Stimulated activated CD4-positive, alpha-beta T cell treated with anti-CD3 and anti-CD28 coated beads, Interleukin-1b, Interleukin-23, amount 100 ng/mL, for 24 hours (primary cell): ENCODE measurements at regions not wholly inside any gene's neighbourhood (a gene's known extent, or its start where the extent isn't known, plus 50 kb on each side); places are given as distances from the start of the nearest gene placed in this dataset.

Source experiments
- DNase-seq, 4 experiments: peaks; one replicate each; pipeline ENCODE4 v3.0.0-alpha.2; 2020; ENCODE audit warnings: low read depth in 4 of 4, low spot score in 1 of 4

- DNase-seq: no peak
Observed at GRCh38 chr13:44318161-44318560, 55.5 kb upstream of the SERP2 start.

- DNase-seq: no peak
Observed at GRCh38 chr13:44320611-44321010, 53.0 kb upstream of the SERP2 start.

GRCh38 chr13:44321961-44322360, 51.7 kb upstream of the SERP2 start:
- no peak for DNase-seq

- DNase-seq: no peak
Observed at GRCh38 chr13:44322928-44323327, 50.7 kb upstream of the SERP2 start.

GRCh38 chr13:44323754-44324153, 49.9 kb upstream of the SERP2 start:
- no peak for DNase-seq
